AG10803 (cell line): ENCODE measurements at regions not wholly inside any gene's neighbourhood (a gene's known extent, or its start where the extent isn't known, plus 50 kb on each side); places are given as distances from the start of the nearest gene placed in this dataset.

Experiments used
- DNase-seq: peaks from one replicate; pipeline ENCODE4 v3.0.0; 2010; ENCODE audit warnings: low read depth
- H3K4me3 ChIP-seq: 2 replicates; pipeline ENCODE4 v1.5.1; 2011; ENCODE audit warnings: mild to moderate bottlenecking, low read length, control low read depth
- TF ChIP-seq, protein P1 (sequence below): conservative IDR thresholded peaks from 2 replicates; pipeline ENCODE4 v1.5.1; 2011; ENCODE audit warnings: mild to moderate bottlenecking, low read length, control low read depth, inconsistent platforms

DNA sequence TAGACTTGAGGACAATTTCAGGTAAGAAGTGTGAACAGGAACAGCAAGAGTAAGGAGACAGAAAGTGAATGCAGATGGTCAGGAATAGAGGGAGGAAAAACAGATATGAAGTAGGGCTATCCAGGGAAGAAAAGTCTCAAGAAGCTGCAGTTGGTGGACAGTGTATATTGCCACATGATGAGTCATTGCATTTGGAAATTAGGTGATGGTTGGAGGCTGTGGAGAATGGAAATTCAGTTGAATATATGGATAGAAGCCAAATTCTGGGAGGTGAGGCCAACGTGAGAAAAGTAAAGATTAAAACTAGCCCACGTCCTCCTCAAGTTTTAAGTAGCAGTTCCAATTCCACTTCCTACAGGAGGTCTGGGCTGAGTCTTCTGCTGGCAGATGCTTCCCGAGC is 158.4 kb downstream of the UBE2E3 start:
- no peak overlapping the region for H3K4me3 ChIP-seq
- no peak for DNase-seq
- TF ChIP-seq, protein P1, sequence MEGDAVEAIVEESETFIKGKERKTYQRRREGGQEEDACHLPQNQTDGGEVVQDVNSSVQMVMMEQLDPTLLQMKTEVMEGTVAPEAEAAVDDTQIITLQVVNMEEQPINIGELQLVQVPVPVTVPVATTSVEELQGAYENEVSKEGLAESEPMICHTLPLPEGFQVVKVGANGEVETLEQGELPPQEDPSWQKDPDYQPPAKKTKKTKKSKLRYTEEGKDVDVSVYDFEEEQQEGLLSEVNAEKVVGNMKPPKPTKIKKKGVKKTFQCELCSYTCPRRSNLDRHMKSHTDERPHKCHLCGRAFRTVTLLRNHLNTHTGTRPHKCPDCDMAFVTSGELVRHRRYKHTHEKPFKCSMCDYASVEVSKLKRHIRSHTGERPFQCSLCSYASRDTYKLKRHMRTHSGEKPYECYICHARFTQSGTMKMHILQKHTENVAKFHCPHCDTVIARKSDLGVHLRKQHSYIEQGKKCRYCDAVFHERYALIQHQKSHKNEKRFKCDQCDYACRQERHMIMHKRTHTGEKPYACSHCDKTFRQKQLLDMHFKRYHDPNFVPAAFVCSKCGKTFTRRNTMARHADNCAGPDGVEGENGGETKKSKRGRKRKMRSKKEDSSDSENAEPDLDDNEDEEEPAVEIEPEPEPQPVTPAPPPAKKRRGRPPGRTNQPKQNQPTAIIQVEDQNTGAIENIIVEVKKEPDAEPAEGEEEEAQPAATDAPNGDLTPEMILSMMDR = no peak

DNA sequence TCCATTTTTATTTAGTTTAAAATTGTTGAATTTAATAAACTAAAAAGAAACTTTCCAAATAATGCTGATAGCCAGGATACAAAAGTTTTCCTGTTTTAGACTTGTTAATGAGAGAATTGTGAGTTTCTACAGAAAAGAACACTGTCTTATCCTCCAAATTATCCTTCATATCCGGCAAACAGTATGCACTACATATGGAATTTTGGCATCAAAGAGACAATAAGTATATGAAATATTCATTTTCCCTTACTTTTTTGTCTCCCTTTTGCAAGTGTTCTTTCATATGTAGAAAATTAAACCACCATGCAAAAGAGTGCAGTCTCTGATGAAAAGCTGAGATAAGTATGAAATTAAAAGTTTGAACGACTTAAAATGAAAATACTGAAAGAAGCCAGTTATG is 159.4 kb downstream of the UBE2E3 start:
- no peak overlapping the region for H3K4me3 ChIP-seq
- TF ChIP-seq, protein P1 = no peak
- no peak for DNase-seq

DNA sequence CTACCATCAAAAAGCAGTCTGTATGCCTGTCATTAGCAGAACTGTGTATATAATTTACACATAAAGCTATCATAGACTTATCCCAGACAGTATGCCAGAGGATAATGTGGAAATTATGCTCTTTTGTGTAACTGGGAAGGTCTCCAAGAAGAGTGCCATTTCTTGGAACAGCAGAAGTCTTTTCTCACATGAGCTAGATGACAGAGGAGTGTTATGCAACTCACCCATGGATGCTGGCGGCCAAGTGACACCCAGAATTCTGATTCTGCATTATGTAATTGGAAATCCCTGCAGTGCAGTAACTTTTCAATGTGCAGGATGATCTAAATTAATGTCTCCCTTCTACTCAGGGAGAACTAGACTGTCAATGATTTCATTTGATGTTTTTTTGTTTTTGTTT is 160.0 kb downstream of the UBE2E3 start:
- TF ChIP-seq, protein P1 = no peak
- no peak overlapping the region for H3K4me3 ChIP-seq
- DNase-seq = peak; percentile 82

DNA sequence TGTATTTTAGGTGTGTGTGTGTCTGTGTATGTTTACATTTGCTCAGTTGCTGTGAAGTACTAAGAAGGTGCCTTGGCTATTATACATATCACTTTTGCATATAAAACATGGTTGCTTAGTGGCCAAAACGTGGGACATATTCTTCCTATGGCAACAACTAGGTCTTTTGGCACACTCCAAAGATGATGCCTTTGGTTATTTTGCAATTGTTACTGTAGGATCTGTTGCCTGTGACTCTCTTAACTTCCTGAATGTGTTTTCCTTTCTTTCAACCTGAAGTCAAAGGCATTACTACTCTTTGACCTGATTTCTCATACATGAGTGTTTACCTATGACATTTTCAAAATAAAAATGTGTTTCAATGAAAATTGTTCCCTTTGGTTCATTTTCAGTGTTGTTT is 160.5 kb downstream of the UBE2E3 start:
- no peak overlapping the region for H3K4me3 ChIP-seq
- TF ChIP-seq, protein P1 = no peak
- DNase-seq = no peak

DNA sequence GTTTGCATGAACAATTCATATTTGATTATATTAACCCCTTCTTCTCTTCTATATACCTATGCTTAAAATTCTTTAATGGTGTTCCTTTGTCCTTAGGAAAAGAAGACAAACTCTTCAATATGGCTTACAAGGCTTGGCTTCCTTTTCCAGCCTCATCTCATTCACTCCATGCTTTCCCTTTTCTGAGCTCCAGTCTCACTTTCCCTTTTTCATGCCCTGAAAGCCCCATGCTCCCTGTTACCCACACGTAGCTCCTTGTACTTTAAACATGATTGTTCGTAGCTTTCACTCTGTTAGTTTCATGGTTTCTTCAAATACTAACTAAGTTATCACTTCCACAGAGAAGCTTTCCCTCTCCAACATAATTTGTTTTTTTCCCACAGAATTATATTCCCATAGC is 161.3 kb downstream of the UBE2E3 start:
- TF ChIP-seq, protein P1 = no peak
- DNase-seq = no peak

DNA sequence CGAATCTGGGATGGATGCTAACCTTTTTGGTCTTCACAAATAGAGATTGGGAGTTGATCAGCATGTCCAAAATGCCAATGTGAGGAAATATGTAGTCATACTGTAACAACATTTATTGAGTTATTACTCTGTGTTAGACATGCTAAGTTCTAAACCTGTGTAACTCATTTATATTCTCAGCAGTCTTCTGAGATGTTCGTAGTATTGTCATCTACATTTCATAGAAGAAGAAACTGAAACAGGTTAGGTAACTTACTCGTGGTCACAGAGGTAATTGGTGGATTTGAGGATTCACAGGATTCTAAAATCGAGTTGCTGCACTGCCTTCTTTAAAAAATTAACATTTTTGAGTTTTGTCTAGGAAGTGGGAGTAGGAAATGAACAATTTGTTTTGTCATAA is 162.1 kb downstream of the UBE2E3 start:
- no peak for DNase-seq
- H3K4me3 ChIP-seq = no peak overlapping the region
- TF ChIP-seq, protein P1 = no peak

More for the DNA sequence above, 161.3 kb downstream of the UBE2E3 start:
- no peak overlapping the region for H3K4me3 ChIP-seq

DNA sequence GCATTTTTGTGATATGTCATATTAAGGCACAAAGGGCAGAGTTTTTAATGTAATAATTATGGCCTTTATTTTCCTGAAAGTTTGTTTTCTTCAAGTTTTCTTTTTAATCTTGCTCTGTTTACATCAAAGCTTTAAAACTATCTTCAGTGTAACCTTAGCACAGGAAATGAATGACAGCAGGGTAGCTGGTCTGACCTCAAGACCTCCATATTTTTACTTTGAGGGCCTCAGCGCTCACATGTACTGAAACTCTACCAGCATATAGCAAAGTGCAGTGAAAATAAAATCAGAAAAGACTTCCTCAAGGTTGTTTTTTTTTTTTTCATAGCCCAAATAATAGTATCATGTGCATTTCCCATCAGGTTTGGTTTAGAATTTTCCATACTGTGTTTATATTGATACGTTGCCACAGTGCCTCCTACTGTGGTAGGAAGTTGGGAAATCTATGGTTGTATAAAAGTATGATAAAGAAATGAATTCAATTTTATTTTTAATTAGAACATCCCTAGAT is 163.4 kb downstream of the UBE2E3 start:
- no peak overlapping the region for H3K4me3 ChIP-seq
- no peak for DNase-seq
- TF ChIP-seq, protein P1 = no peak
